AG04450 (cell line): ENCODE measurements at regions not wholly inside any gene's neighbourhood (a gene's known extent, or its start where the extent isn't known, plus 50 kb on each side); places are given as distances from the start of the nearest gene placed in this dataset.
A peak's percentile ranks its signal among the peaks of the same experiment; 100 is the strongest.

Experiments used
- CTCF ChIA-PET: fragments of 300-600, 350-600 bp; formaldehyde crosslinking; extraction: SDS; loops from one replicate; lab custom pipeline; 2022; ENCODE audit warnings: antibody characterized with exemption, inconsistent platforms; lab: Charles Lee
- POLR2A ChIA-PET: fragments of 350-600 bp; formaldehyde crosslinking; extraction: SDS; loops from one replicate; lab custom pipeline; 2021; ENCODE audit warnings: antibody characterized with exemption, inconsistent platforms; lab: Yijun Ruan, JAX
- DNase-seq: peaks from one replicate; pipeline ENCODE4 v3.0.0-alpha.2; 2011; ENCODE audit warnings: low read depth, low spot score
- H3K27ac ChIP-seq: one replicate; pipeline ENCODE4 v1.5.1; 2012; ENCODE audit warnings: low read depth, low read length, control low read depth
- H3K27me3 ChIP-seq: one replicate; pipeline ENCODE4 v1.6.0; 2012; ENCODE audit warnings: low read length; ENCODE audit not compliant: control insufficient read depth, insufficient read depth
- H3K4me3 ChIP-seq: 2 replicates; pipeline ENCODE4 v1.5.1; 2011; ENCODE audit warnings: mild to moderate bottlenecking, low read depth, low read length, control low read depth
- H3K9me3 ChIP-seq: 2 replicates; pipeline ENCODE4 v1.5.1; 2012; ENCODE audit warnings: low read length; ENCODE audit not compliant: control insufficient read depth, insufficient read depth
- CTCF ChIP-seq: IDR thresholded peaks from 2 replicates; pipeline ENCODE4 v1.5.1; 2011; ENCODE audit warnings: low read depth, low read length, control low read depth, inconsistent platforms

- Histone ChIP-seq H3K4me3 (no peak overlapping the region), H3K9me3 (peaks cover 5% of the 10 kb centered on the region), H3K27ac (peak overlapping the region; percentile 4), H3K27me3 (no peaks in the 10 kb centered on the region)
- DNase-seq: no peak
- 0 out of 2 replicates have a peak, but pooled peaks have one; percentile 19 for TF ChIP-seq CTCF
- CTCF ChIA-PET: interaction anchor here (0.5 to 1.3 kb wide), 2 partner anchors 121 to 242 kb away, joined by 3 to 4 read pairs; no protein-coding TSS in a partner anchor
- POLR2A ChIA-PET: interaction anchor here (2.1 kb wide), 1 partner anchor 124 kb away, joined by 7 read pairs; no protein-coding TSS in a partner anchor
Observed at GRCh38 chr3:153285194-153285641, 123.2 kb downstream of the RAP2B start.

GRCh38 chr3:153285982-153286381 lies 124.0 kb downstream of the RAP2B start:
- no peak for DNase-seq
- peaks cover 5% of the 10 kb centered on the region for H3K9me3 ChIP-seq
- no peak overlapping the region for H3K27ac ChIP-seq
- ChIA-PET POLR2A (no interaction called here), CTCF (interaction anchor here (1.1 kb wide), 1 partner anchor 35 kb away, joined by 3 read pairs; no protein-coding TSS in a partner anchor)
- no peak overlapping the region for H3K4me3 ChIP-seq
- no peak for TF ChIP-seq CTCF
- H3K27me3 ChIP-seq: no peaks in the 10 kb centered on the region

- Histone ChIP-seq H3K4me3 (no peak overlapping the region), H3K27me3 (no peaks in the 10 kb centered on the region), H3K9me3 (no peaks in the 10 kb centered on the region), H3K27ac (no peak overlapping the region)
- ChIA-PET CTCF (interaction anchor here (1.2 kb wide), 1 partner anchor 244 kb away, joined by 3 read pairs; no protein-coding TSS in a partner anchor), POLR2A (no interaction called here)
- no peak for TF ChIP-seq CTCF
- DNase-seq: no peak
Observed at GRCh38 chr3:153287017-153287416, 125.0 kb downstream of the RAP2B start.

- no peak for TF ChIP-seq CTCF
- Histone ChIP-seq H3K27ac (no peak overlapping the region), H3K27me3 (no peaks in the 10 kb centered on the region), H3K4me3 (no peak overlapping the region), H3K9me3 (no peaks in the 10 kb centered on the region)
- DNase-seq: no peak
- ChIA-PET POLR2A (no interaction called here), CTCF (no interaction called here)
Observed at GRCh38 chr3:153289334-153289808, 127.3 kb downstream of the RAP2B start.

- H3K27ac ChIP-seq: no peak overlapping the region
- no peaks in the 10 kb centered on the region for H3K9me3 ChIP-seq
- H3K4me3 ChIP-seq: no peak overlapping the region
- TF ChIP-seq CTCF: peak; percentile 42
- ChIA-PET CTCF (interaction anchor here (0.7 to 1.7 kb wide), 3 partner anchors 51 to 247 kb away, joined by 3 to 8 read pairs (median 3); no protein-coding TSS in a partner anchor), POLR2A (no interaction called here)
- H3K27me3 ChIP-seq: no peaks in the 10 kb centered on the region
- DNase-seq: no peak
Observed at GRCh38 chr3:153290268-153291015, 128.4 kb downstream of the RAP2B start.
